Lower leg skin (tissue), 4 donors: ENCODE measurements at regions not wholly inside any gene's neighbourhood (a gene's known extent, or its start where the extent isn't known, plus 50 kb on each side); places are given as distances from the start of the nearest gene placed in this dataset.

Experiments
- DNase-seq, 2 donors: peaks; one replicate each; pipeline ENCODE4 v3.0.0-alpha.2; 2019; ENCODE audit warnings: low spot score in 2 of 2
- H3K4me3 ChIP-seq: fragments of 200-600 bp; sonication (generic); 2 replicates; pipeline ENCODE4 v1.5.1; 2017; ENCODE audit warnings: mild to moderate bottlenecking, low read depth; ENCODE audit not compliant: poor library complexity, severe bottlenecking
- POLR2A ChIP-seq, 2 donors: fragments of 450-650 bp; IDR thresholded peaks; one replicate each; pipeline ENCODE4 v1.6.1; 2016 to 2017; ENCODE audit warnings: antibody characterized with exemption in 2 of 2, mild to moderate bottlenecking in 1 of 2, moderate library complexity in 1 of 2
- WGBS, 2 donors: methylation state at CpG; one replicate each; pipeline ENCODE4 v1.1.5; 2018; 5-methylcytosine and 5-hydroxymethylcytosine counted together
- intact Hi-C: fragments of 100-400 bp; cut with DNase I; formaldehyde crosslinking; loops from one replicate; pipeline ENCODE4 v1.15.0; 2023; ENCODE audit warnings: low total_unique reads
- TF ChIP-seq, protein P1 (sequence below), 3 donors: fragments of 450-650 bp; IDR thresholded peaks; one replicate each; pipeline ENCODE4 v1.5.1; 2016; ENCODE audit warnings: antibody characterized with exemption in 3 of 3, mild to moderate bottlenecking in 3 of 3, moderate library complexity in 2 of 3

DNA sequence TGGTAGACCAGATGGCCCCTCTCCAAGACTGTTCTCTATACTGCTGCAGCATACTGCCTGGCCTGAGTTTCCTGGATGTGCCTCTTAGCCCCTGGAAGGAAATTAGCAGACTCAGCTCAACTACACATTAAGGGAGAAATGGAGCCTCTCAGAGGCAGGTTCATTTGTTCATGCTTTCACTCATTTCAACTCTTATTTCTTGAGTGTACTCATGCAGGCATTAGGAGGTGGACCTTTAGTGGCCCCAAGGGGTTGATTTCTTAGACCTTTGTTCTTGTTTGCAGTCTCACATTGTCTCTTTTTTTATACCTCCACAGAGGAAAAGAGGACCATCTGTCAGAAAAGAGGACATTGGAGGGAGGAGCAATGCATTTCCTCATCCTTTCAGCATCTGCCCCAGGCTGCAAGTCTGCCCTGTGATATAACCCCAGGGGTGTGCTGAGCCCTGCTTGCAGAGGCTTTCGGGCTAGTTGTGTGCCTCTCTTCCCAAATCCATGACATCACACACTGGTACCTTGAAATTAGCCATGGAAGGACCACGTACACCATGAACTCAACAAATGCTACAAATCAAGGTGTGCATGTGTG lies 456.2 kb downstream of the CD83 start:
- intact Hi-C loops, result no loop called here
- no peak overlapping the region for H3K4me3 ChIP-seq
- WGBS, 2 donors, result 89 to 95% methylated on average over 2 of the region's 2 CpGs
- DNase-seq, result no peak
- TF ChIP-seq POLR2A (IDR thresholded peaks at IDR 0.05), result no peak
- TF ChIP-seq, protein P1, sequence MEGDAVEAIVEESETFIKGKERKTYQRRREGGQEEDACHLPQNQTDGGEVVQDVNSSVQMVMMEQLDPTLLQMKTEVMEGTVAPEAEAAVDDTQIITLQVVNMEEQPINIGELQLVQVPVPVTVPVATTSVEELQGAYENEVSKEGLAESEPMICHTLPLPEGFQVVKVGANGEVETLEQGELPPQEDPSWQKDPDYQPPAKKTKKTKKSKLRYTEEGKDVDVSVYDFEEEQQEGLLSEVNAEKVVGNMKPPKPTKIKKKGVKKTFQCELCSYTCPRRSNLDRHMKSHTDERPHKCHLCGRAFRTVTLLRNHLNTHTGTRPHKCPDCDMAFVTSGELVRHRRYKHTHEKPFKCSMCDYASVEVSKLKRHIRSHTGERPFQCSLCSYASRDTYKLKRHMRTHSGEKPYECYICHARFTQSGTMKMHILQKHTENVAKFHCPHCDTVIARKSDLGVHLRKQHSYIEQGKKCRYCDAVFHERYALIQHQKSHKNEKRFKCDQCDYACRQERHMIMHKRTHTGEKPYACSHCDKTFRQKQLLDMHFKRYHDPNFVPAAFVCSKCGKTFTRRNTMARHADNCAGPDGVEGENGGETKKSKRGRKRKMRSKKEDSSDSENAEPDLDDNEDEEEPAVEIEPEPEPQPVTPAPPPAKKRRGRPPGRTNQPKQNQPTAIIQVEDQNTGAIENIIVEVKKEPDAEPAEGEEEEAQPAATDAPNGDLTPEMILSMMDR (IDR thresholded peaks at IDR 0.05), result no peak

DNA sequence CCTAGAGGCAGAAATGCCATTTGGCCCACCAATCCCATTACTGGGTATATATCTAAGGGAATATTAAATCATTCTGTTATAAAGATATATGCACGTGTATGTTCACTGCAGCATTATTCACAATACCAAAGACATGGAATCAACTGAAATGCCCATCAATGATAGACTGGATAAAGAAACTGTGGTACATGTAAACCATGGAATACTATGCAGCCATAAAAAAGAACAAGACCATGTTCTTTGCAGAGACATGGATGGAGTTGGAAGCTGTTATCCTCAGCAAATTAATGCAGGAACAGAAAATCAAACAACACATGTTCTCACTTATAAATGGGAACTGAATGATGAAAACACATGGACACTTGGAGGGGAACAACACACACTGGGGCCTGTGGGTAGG lies 458.4 kb downstream of the CD83 start:
- DNase-seq, result no peak
- no peak for TF ChIP-seq POLR2A (IDR thresholded peaks at IDR 0.05)
- TF ChIP-seq, protein P1 (IDR thresholded peaks at IDR 0.05), result no peak
- 95% methylated on average over 1 of the region's 1 CpG for WGBS, 2 donors
- intact Hi-C loops, result no loop called here
- H3K4me3 ChIP-seq, result no peak overlapping the region

DNA sequence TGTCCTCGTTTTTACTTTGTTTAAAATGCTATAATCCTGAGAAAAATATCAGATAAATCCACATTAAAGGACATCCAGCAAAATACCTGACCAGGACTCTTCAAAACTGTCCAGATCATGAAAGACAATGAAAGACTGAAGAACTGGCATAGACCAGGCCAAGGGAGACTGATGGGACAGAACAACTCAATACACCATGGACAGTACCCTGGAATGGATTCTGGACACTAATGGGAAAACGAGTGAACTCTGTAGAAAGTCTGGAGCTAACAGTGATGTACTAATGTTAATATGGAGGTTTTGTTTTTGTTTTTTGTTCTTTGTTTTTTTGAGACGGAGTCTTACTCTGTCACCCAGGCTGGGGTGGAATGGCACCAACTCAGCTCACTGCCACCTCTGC lies 461.4 kb downstream of the CD83 start:
- no peak for DNase-seq
- WGBS, 2 donors, result 77 to 84% methylated on average over 3 of the region's 3 CpGs
- intact Hi-C loops, result no loop called here
- TF ChIP-seq POLR2A (IDR thresholded peaks at IDR 0.05), result no peak
- TF ChIP-seq, protein P1 (IDR thresholded peaks at IDR 0.05), result no peak
- H3K4me3 ChIP-seq, result no peak overlapping the region

DNA sequence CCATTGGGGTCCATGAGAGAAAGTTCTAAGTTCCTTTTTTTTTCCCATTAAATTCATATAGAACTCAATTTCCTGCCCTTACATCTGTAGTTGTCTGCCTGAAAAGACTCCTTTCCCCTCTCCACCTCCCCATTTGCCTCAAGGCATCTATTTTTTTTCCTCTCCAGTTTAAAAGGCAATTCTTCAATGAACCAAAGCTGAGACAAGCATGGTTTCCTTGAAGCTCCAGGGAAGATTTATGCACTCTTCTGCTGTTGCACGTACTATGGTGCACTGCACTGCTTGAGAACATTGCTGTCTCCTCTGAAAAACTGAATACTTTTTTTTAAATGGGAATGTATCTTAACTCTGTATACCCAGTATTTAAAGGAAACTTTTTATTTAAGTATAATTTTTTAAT lies 465.2 kb downstream of the CD83 start:
- H3K4me3 ChIP-seq, result no peak overlapping the region
- WGBS, 2 donors, result 89 to 90% methylated on average over 1 of the region's 1 CpG
- no peak for TF ChIP-seq POLR2A (IDR thresholded peaks at IDR 0.05)
- TF ChIP-seq, protein P1 (IDR thresholded peaks at IDR 0.05), result no peak
- DNase-seq, result no peak
- intact Hi-C loops, result loop anchor here (10.0 kb wide), 1 partner anchor 1562 kb away; no protein-coding TSS in a partner anchor

DNA sequence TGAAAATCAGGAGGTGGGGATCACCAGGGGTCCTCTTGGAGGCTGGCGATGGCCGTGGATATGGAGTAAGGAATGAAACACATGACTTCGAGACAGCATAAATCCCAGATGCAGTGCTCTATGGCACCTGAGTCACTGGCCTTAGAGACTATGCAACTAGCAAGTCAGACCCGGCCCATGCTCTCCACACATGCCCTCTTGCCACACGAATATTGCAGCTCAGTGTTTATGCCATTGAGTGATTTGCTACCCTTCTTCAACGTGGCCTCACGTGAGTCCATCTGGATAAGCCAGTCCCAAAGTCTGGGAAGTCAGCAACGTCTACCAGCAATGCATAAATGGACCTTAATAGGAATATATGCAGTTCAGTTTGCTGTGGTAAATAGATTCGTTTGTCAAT lies 466.3 kb downstream of the CD83 start:
- 83 to 86% methylated on average over 9 of the region's 9 CpGs for WGBS, 2 donors
- DNase-seq, result no peak
- TF ChIP-seq, protein P1 (IDR thresholded peaks at IDR 0.05), result no peak
- no peak for TF ChIP-seq POLR2A (IDR thresholded peaks at IDR 0.05)
- intact Hi-C loops, result loop anchor here (10.0 kb wide), 1 partner anchor 1561 kb away; no protein-coding TSS in a partner anchor
- H3K4me3 ChIP-seq, result no peak overlapping the region

DNA sequence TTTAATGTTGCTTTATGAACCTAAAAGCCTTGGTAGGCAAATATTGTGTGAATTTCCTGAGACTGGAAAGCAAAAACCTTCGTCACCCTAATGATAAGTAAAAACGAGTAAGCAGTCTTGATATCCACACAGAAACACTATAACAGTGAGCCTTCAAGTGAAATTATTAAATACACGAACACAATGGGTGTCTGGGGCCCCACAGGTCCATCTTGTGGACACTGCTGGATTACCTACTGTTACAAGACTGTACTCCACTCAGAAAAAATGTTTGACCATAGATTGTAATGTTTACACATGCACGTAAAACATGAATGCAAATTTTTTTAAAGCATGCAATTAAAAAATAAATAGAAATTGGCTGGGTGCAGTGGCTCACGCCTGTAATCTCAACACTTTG lies 466.9 kb downstream of the CD83 start:
- no peak overlapping the region for H3K4me3 ChIP-seq
- intact Hi-C loops, result loop anchor here (10.0 kb wide), 1 partner anchor 1560 kb away; no protein-coding TSS in a partner anchor
- WGBS, 2 donors, result 78 to 88% methylated on average over 5 of the region's 5 CpGs
- TF ChIP-seq, protein P1 (IDR thresholded peaks at IDR 0.05), result no peak
- no peak for TF ChIP-seq POLR2A (IDR thresholded peaks at IDR 0.05)
- DNase-seq, result no peak
